ENCODE measurements at regions not wholly inside any gene's neighbourhood (a gene's known extent, or its start where the extent isn't known, plus 50 kb on each side); places are given as distances from the start of the nearest gene placed in this dataset.

GRCh38 chr6:135675026-135675425 lies 176.5 kb upstream of the PDE7B start:
- TF ChIP-seq, protein P1, sequence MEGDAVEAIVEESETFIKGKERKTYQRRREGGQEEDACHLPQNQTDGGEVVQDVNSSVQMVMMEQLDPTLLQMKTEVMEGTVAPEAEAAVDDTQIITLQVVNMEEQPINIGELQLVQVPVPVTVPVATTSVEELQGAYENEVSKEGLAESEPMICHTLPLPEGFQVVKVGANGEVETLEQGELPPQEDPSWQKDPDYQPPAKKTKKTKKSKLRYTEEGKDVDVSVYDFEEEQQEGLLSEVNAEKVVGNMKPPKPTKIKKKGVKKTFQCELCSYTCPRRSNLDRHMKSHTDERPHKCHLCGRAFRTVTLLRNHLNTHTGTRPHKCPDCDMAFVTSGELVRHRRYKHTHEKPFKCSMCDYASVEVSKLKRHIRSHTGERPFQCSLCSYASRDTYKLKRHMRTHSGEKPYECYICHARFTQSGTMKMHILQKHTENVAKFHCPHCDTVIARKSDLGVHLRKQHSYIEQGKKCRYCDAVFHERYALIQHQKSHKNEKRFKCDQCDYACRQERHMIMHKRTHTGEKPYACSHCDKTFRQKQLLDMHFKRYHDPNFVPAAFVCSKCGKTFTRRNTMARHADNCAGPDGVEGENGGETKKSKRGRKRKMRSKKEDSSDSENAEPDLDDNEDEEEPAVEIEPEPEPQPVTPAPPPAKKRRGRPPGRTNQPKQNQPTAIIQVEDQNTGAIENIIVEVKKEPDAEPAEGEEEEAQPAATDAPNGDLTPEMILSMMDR (IDR thresholded peaks at IDR 0.05), result no peak
- no peak for TF ChIP-seq POLR2A (IDR thresholded peaks at IDR 0.05)
